Erythroblast (primary cell): ENCODE measurements at regions not wholly inside any gene's neighbourhood (a gene's known extent, or its start where the extent isn't known, plus 50 kb on each side); places are given as distances from the start of the nearest gene placed in this dataset.

Experiments used
- DNase-seq, 2 experiments: peaks; one replicate each; lab custom pipeline; 2025; lab: John Stamatoyannopoulos, UW
- GATA1 ChIP-seq: IDR thresholded peaks from 2 replicates; pipeline ENCODE4 v1.6.1; 2011; ENCODE audit warnings: low read depth, mild to moderate bottlenecking, control low read depth, low read length, moderate library complexity
- POLR2A ChIP-seq: IDR thresholded peaks from 2 replicates; pipeline ENCODE4 v1.6.1; 2011; ENCODE audit warnings: mild to moderate bottlenecking, low read length

GRCh38 chr16:85170590-85171003 is 58.3 kb upstream of the CIBAR2 start:
- TF ChIP-seq GATA1 (no peak), POLR2A (no peak)

GRCh38 chr16:85171004-85171758 is 58.9 kb upstream of the CIBAR2 start:
- no peak for DNase-seq
- TF ChIP-seq POLR2A (no peak), GATA1 (no peak)

More at GRCh38 chr16:85170590-85171003, 58.3 kb upstream of the CIBAR2 start:
- DNase-seq = no peak

GRCh38 chr16:85171759-85172454 is 59.6 kb upstream of the CIBAR2 start:
- no peak for DNase-seq
- no peak for TF ChIP-seq POLR2A
- TF ChIP-seq GATA1 = no peak

- no peak for TF ChIP-seq POLR2A
- TF ChIP-seq GATA1 = no peak
- DNase-seq = no peak
Observed at GRCh38 chr16:85172455-85173145, 60.3 kb upstream of the CIBAR2 start.

- DNase-seq = no peak
- TF ChIP-seq GATA1 (no peak), POLR2A (no peak)
Observed at GRCh38 chr16:85173146-85173980, 61.1 kb upstream of the CIBAR2 start.

DNA sequence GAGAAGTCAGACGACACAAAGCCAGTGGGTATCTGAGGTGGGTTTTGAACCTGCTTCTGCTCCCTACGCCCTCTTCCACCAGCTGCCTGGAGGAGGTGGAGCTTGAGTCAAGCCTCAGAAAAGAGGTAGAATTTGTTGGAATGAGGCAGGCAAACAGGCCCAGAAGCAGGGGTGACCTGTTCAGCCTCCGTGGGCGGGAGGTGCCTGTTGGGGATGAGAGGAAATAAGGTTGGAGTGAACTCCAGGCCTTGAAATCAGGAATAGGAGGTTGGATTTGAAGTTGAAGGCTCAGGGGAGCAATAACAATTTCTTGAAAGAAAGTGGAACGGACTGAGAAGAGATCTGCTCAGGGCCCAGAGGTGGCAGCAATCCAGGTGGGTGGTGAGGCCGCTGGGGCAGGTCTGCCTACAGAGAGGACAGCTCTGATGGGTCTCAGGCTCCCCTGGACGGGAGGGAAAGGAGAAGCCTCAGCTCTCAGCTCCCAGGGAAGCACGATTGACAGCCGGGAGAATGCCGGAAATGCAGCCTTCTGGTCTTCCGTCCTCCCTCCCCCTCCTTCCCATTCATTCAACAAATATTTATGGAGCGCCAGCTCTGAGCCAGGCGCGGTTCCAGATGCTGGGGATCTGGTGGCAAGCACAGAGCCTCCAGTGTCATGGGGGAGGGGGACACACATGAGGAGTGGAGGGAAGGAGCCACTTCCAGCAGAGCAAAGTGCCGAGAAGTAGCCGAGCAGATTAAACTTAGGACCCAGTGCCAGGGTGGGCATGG is 61.9 kb upstream of the CIBAR2 start:
- DNase-seq = no peak
- no peak for TF ChIP-seq POLR2A
- TF ChIP-seq GATA1 = no peak

GRCh38 chr16:85174871-85175723 is 62.8 kb upstream of the CIBAR2 start:
- TF ChIP-seq POLR2A = no peak
- no peak for TF ChIP-seq GATA1
- no peak for DNase-seq

- DNase-seq = no peak
- no peak for TF ChIP-seq GATA1
- TF ChIP-seq POLR2A = no peak
Observed at GRCh38 chr16:85175724-85176233, 63.5 kb upstream of the CIBAR2 start.

GRCh38 chr16:85176541-85177447 is 64.5 kb upstream of the CIBAR2 start:
- TF ChIP-seq POLR2A (no peak), GATA1 (no peak)
- DNase-seq = no peak

GRCh38 chr16:85177448-85177846 is 65.2 kb upstream of the CIBAR2 start:
- TF ChIP-seq GATA1 (no peak), POLR2A (no peak)
- no peak for DNase-seq
